ENCODE measurements at regions not wholly inside any gene's neighbourhood (a gene's known extent, or its start where the extent isn't known, plus 50 kb on each side); places are given as distances from the start of the nearest gene placed in this dataset.

- H3K9ac ChIP-seq (ENCODE audit: low read length in 2 of 2), result no peak overlapping the region
- no peak overlapping the region for H3K4me3 ChIP-seq (ENCODE audit: low read length in 2 of 2)
- H3K4me1 ChIP-seq (ENCODE audit: control insufficient read depth, insufficient read depth, low read length), result no peaks in the 10 kb centered on the region
- no peaks in the 10 kb centered on the region for H3K27me3 ChIP-seq (ENCODE audit: control insufficient read depth in 1 of 2, insufficient read depth in 2 of 2, low read length in 2 of 2)
- no peak overlapping the region for H3K27ac ChIP-seq (ENCODE audit: low read length)
- H3K9me3 ChIP-seq (ENCODE audit: control insufficient read depth in 2 of 2, low read length in 2 of 2), result no peaks in the 10 kb centered on the region
- H3K36me3 ChIP-seq (ENCODE audit: control insufficient read depth in 2 of 2, insufficient read depth in 2 of 2, low read length in 2 of 2), result no peaks in the 10 kb centered on the region
Measured at GRCh38 chr14:84409435-84409834, 1120.5 kb upstream of the FLRT2 start.

GRCh38 chr14:84410344-84410743, 1119.6 kb upstream of the FLRT2 start:
- H3K4me1 ChIP-seq (ENCODE audit: control insufficient read depth, insufficient read depth, low read length), result no peaks in the 10 kb centered on the region
- H3K9ac ChIP-seq (ENCODE audit: low read length in 2 of 2), result no peak overlapping the region
- no peak overlapping the region for H3K27ac ChIP-seq (ENCODE audit: low read length)
- H3K36me3 ChIP-seq (ENCODE audit: control insufficient read depth in 2 of 2, insufficient read depth in 2 of 2, low read length in 2 of 2), result no peaks in the 10 kb centered on the region
- no peaks in the 10 kb centered on the region for H3K27me3 ChIP-seq (ENCODE audit: control insufficient read depth in 1 of 2, insufficient read depth in 2 of 2, low read length in 2 of 2)
- H3K4me3 ChIP-seq (ENCODE audit: low read length in 2 of 2), result no peak overlapping the region
- no peaks in the 10 kb centered on the region for H3K9me3 ChIP-seq (ENCODE audit: control insufficient read depth in 2 of 2, low read length in 2 of 2)

GRCh38 chr14:84420221-84420620, 1109.7 kb upstream of the FLRT2 start:
- H3K9me3 ChIP-seq (ENCODE audit: control insufficient read depth in 2 of 2, low read length in 2 of 2), result peaks cover 0 to 6% of the 10 kb centered on the region in 2 donors
- H3K27ac ChIP-seq (ENCODE audit: low read length), result no peak overlapping the region
- H3K36me3 ChIP-seq (ENCODE audit: control insufficient read depth in 2 of 2, insufficient read depth in 2 of 2, low read length in 2 of 2), result no peaks in the 10 kb centered on the region
- no peak overlapping the region for H3K9ac ChIP-seq (ENCODE audit: low read length in 2 of 2)
- no peaks in the 10 kb centered on the region for H3K4me1 ChIP-seq (ENCODE audit: control insufficient read depth, insufficient read depth, low read length)
- H3K4me3 ChIP-seq (ENCODE audit: low read length in 2 of 2), result no peak overlapping the region
- H3K27me3 ChIP-seq (ENCODE audit: control insufficient read depth in 1 of 2, insufficient read depth in 2 of 2, low read length in 2 of 2), result no peaks in the 10 kb centered on the region

- H3K9me3 ChIP-seq (ENCODE audit: control insufficient read depth in 2 of 2, low read length in 2 of 2), result peaks cover 0 to 6% of the 10 kb centered on the region in 2 donors
Measured at GRCh38 chr14:84421621-84422020, 1108.3 kb upstream of the FLRT2 start.

GRCh38 chr14:84425968-84426367, 1104.0 kb upstream of the FLRT2 start:
- H3K36me3 ChIP-seq (ENCODE audit: control insufficient read depth in 2 of 2, insufficient read depth in 2 of 2, low read length in 2 of 2), result no peaks in the 10 kb centered on the region
- no peaks in the 10 kb centered on the region for H3K4me1 ChIP-seq (ENCODE audit: control insufficient read depth, insufficient read depth, low read length)
- no peaks in the 10 kb centered on the region for H3K27me3 ChIP-seq (ENCODE audit: control insufficient read depth in 1 of 2, insufficient read depth in 2 of 2, low read length in 2 of 2)

More at GRCh38 chr14:84421621-84422020, 1108.3 kb upstream of the FLRT2 start:
- H3K36me3 ChIP-seq (ENCODE audit: control insufficient read depth in 2 of 2, insufficient read depth in 2 of 2, low read length in 2 of 2), result no peaks in the 10 kb centered on the region
- no peak overlapping the region for H3K27ac ChIP-seq (ENCODE audit: low read length)
- H3K27me3 ChIP-seq (ENCODE audit: control insufficient read depth in 1 of 2, insufficient read depth in 2 of 2, low read length in 2 of 2), result no peaks in the 10 kb centered on the region
- H3K4me1 ChIP-seq (ENCODE audit: control insufficient read depth, insufficient read depth, low read length), result no peaks in the 10 kb centered on the region
- H3K9ac ChIP-seq (ENCODE audit: low read length in 2 of 2), result no peak overlapping the region
- no peak overlapping the region for H3K4me3 ChIP-seq (ENCODE audit: low read length in 2 of 2)

GRCh38 chr14:84432676-84433075, 1097.3 kb upstream of the FLRT2 start:
- Histone ChIP-seq H3K4me1 (ENCODE audit: control insufficient read depth, insufficient read depth, low read length) (no peaks in the 10 kb centered on the region), H3K36me3 (ENCODE audit: control insufficient read depth in 2 of 2, insufficient read depth in 2 of 2, low read length in 2 of 2) (no peaks in the 10 kb centered on the region), H3K9me3 (ENCODE audit: control insufficient read depth in 2 of 2, low read length in 2 of 2) (no peaks in the 10 kb centered on the region), H3K4me3 (ENCODE audit: low read length in 2 of 2) (no peak overlapping the region), H3K9ac (ENCODE audit: low read length in 2 of 2) (no peak overlapping the region), H3K27me3 (ENCODE audit: control insufficient read depth in 1 of 2, insufficient read depth in 2 of 2, low read length in 2 of 2) (no peaks in the 10 kb centered on the region), H3K27ac (ENCODE audit: low read length) (no peak overlapping the region)

More at GRCh38 chr14:84425968-84426367, 1104.0 kb upstream of the FLRT2 start:
- Histone ChIP-seq H3K9ac (ENCODE audit: low read length in 2 of 2) (no peak overlapping the region), H3K27ac (ENCODE audit: low read length) (no peak overlapping the region), H3K4me3 (ENCODE audit: low read length in 2 of 2) (no peak overlapping the region), H3K9me3 (ENCODE audit: control insufficient read depth in 2 of 2, low read length in 2 of 2) (no peaks in the 10 kb centered on the region)

- Histone ChIP-seq H3K9ac (ENCODE audit: low read length in 2 of 2) (no peak overlapping the region), H3K27me3 (ENCODE audit: control insufficient read depth in 1 of 2, insufficient read depth in 2 of 2, low read length in 2 of 2) (no peaks in the 10 kb centered on the region), H3K36me3 (ENCODE audit: control insufficient read depth in 2 of 2, insufficient read depth in 2 of 2, low read length in 2 of 2) (no peaks in the 10 kb centered on the region), H3K9me3 (ENCODE audit: control insufficient read depth in 2 of 2, low read length in 2 of 2) (no peaks in the 10 kb centered on the region), H3K4me1 (ENCODE audit: control insufficient read depth, insufficient read depth, low read length) (no peaks in the 10 kb centered on the region), H3K4me3 (ENCODE audit: low read length in 2 of 2) (no peak overlapping the region), H3K27ac (ENCODE audit: low read length) (no peak overlapping the region)
Measured at GRCh38 chr14:84433961-84434360, 1096.0 kb upstream of the FLRT2 start.

- Histone ChIP-seq H3K4me3 (ENCODE audit: low read length in 2 of 2) (no peak overlapping the region), H3K9me3 (ENCODE audit: control insufficient read depth in 2 of 2, low read length in 2 of 2) (no peaks in the 10 kb centered on the region), H3K27me3 (ENCODE audit: control insufficient read depth in 1 of 2, insufficient read depth in 2 of 2, low read length in 2 of 2) (no peaks in the 10 kb centered on the region), H3K9ac (ENCODE audit: low read length in 2 of 2) (no peak overlapping the region), H3K27ac (ENCODE audit: low read length) (no peak overlapping the region), H3K4me1 (ENCODE audit: control insufficient read depth, insufficient read depth, low read length) (no peaks in the 10 kb centered on the region), H3K36me3 (ENCODE audit: control insufficient read depth in 2 of 2, insufficient read depth in 2 of 2, low read length in 2 of 2) (no peaks in the 10 kb centered on the region)
Measured at GRCh38 chr14:84435820-84436324, 1094.1 kb upstream of the FLRT2 start.

DNA sequence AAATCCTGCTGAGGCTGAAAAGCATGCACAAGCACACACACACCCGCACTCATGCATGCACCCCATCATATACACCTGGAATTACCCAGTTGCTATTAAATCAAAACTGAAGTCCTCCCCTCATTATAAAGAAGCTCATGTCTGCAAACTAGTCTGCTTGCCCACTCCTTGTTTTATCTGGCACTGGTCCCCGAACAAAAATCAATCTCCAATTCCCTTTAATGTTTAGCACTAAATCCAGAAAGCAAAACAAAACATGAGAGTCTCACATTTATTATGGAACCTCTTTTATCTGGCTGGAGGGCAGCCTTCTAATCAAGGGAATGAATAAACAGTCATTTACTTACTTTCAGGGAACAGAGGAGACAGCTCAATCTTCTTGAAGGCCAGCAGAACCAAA, 1093.4 kb upstream of the FLRT2 start:
- Histone ChIP-seq H3K9me3 (ENCODE audit: control insufficient read depth in 2 of 2, low read length in 2 of 2) (no peaks in the 10 kb centered on the region), H3K27ac (ENCODE audit: low read length) (no peak overlapping the region), H3K27me3 (ENCODE audit: control insufficient read depth in 1 of 2, insufficient read depth in 2 of 2, low read length in 2 of 2) (no peaks in the 10 kb centered on the region), H3K4me3 (ENCODE audit: low read length in 2 of 2) (no peak overlapping the region), H3K36me3 (ENCODE audit: control insufficient read depth in 2 of 2, insufficient read depth in 2 of 2, low read length in 2 of 2) (no peaks in the 10 kb centered on the region), H3K4me1 (ENCODE audit: control insufficient read depth, insufficient read depth, low read length) (no peaks in the 10 kb centered on the region), H3K9ac (ENCODE audit: low read length in 2 of 2) (no peak overlapping the region)

DNA sequence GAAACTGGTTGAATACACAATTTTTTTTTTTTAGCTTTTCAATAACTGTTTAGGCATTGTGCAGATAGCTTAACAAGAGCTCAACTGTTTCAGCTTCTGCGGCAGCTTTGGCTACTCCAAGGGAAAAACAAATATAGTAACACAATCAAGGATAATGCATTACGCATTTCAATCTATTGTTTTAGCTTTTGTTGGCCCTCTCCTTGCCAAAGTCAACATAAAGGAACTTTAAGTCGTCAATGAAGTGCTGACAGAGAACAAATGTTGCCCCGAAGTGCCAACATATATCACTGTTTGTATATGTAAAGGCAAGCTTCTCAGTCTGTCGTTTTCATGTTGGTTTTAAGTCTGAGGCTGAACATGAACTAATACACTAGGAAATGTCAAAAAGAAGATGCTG, 1087.4 kb upstream of the FLRT2 start:
- no peaks in the 10 kb centered on the region for H3K27me3 ChIP-seq (ENCODE audit: control insufficient read depth in 1 of 2, insufficient read depth in 2 of 2, low read length in 2 of 2)
- H3K9ac ChIP-seq (ENCODE audit: low read length in 2 of 2), result no peak overlapping the region
- no peak overlapping the region for H3K27ac ChIP-seq (ENCODE audit: low read length)
- H3K4me3 ChIP-seq (ENCODE audit: low read length in 2 of 2), result no peak overlapping the region
- no peaks in the 10 kb centered on the region for H3K4me1 ChIP-seq (ENCODE audit: control insufficient read depth, insufficient read depth, low read length)
- H3K36me3 ChIP-seq (ENCODE audit: control insufficient read depth in 2 of 2, insufficient read depth in 2 of 2, low read length in 2 of 2), result no peaks in the 10 kb centered on the region
- H3K9me3 ChIP-seq (ENCODE audit: control insufficient read depth in 2 of 2, low read length in 2 of 2), result no peaks in the 10 kb centered on the region

- H3K9me3 ChIP-seq (ENCODE audit: control insufficient read depth in 2 of 2, low read length in 2 of 2), result no peaks in the 10 kb centered on the region
- no peak overlapping the region for H3K9ac ChIP-seq (ENCODE audit: low read length in 2 of 2)
- no peaks in the 10 kb centered on the region for H3K4me1 ChIP-seq (ENCODE audit: control insufficient read depth, insufficient read depth, low read length)
- H3K36me3 ChIP-seq (ENCODE audit: control insufficient read depth in 2 of 2, insufficient read depth in 2 of 2, low read length in 2 of 2), result no peaks in the 10 kb centered on the region
- no peak overlapping the region for H3K4me3 ChIP-seq (ENCODE audit: low read length in 2 of 2)
- H3K27me3 ChIP-seq (ENCODE audit: control insufficient read depth in 1 of 2, insufficient read depth in 2 of 2, low read length in 2 of 2), result no peaks in the 10 kb centered on the region
- H3K27ac ChIP-seq (ENCODE audit: low read length), result no peak overlapping the region
Measured at GRCh38 chr14:84445486-84445885, 1084.5 kb upstream of the FLRT2 start.
